ENCODE measurements at regions not wholly inside any gene's neighbourhood (a gene's known extent, or its start where the extent isn't known, plus 50 kb on each side); places are given as distances from the start of the nearest gene placed in this dataset.

DNA sequence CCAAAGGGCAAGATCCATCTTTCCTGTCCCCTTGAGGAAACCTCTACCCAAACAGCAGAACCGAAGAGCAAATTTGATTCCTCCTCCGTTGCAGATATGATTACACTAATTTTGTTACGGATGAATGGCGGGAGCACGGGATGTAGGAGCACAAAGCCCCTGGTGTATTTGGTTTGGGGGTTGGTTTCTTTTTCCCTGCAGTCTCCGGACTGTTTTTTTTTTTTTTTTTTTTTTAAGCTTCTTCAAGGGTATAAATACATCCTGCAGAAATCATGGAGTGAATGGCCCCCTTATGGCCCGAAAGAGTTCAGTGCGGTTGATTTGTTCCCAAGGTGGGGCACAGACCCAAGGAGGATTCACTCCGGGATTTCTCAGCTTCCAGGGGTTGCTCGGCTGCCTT lies 135.3 kb upstream of the SH3BP4 start:
- WGBS, 2 donors, result 58 to 62% methylated on average over 10 of the region's 10 CpGs
- no peak for TF ChIP-seq POLR2A (IDR thresholded peaks at IDR 0.05)
- TF ChIP-seq, protein P1, sequence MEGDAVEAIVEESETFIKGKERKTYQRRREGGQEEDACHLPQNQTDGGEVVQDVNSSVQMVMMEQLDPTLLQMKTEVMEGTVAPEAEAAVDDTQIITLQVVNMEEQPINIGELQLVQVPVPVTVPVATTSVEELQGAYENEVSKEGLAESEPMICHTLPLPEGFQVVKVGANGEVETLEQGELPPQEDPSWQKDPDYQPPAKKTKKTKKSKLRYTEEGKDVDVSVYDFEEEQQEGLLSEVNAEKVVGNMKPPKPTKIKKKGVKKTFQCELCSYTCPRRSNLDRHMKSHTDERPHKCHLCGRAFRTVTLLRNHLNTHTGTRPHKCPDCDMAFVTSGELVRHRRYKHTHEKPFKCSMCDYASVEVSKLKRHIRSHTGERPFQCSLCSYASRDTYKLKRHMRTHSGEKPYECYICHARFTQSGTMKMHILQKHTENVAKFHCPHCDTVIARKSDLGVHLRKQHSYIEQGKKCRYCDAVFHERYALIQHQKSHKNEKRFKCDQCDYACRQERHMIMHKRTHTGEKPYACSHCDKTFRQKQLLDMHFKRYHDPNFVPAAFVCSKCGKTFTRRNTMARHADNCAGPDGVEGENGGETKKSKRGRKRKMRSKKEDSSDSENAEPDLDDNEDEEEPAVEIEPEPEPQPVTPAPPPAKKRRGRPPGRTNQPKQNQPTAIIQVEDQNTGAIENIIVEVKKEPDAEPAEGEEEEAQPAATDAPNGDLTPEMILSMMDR (IDR thresholded peaks at IDR 0.05), result no peak
- H3K4me1 ChIP-seq, result no peaks in the 10 kb centered on the region
- H3K27me3 ChIP-seq, result no peaks in the 10 kb centered on the region
- no peak overlapping the region for H3K4me3 ChIP-seq
- no peaks in the 10 kb centered on the region for H3K9me3 ChIP-seq
- intact Hi-C loops (cut with DNase I; ENCODE audit: low total_unique reads), result no loop called here
- H3K27ac ChIP-seq, result no peak overlapping the region
- H3K36me3 ChIP-seq (ENCODE audit: low read depth, missing control alignments), result no peaks in the 10 kb centered on the region
- no peak for DNase-seq

- Histone ChIP-seq H3K27me3 (no peaks in the 10 kb centered on the region), H3K36me3 (ENCODE audit: low read depth, missing control alignments) (no peaks in the 10 kb centered on the region), H3K4me1 (no peaks in the 10 kb centered on the region), H3K9me3 (no peaks in the 10 kb centered on the region), H3K4me3 (no peak overlapping the region), H3K27ac (no peak overlapping the region)
- TF ChIP-seq, protein P1 (IDR thresholded peaks at IDR 0.05), result no peak
- no peak for TF ChIP-seq POLR2A (IDR thresholded peaks at IDR 0.05)
- DNase-seq, result no peak
- intact Hi-C loops (cut with DNase I; ENCODE audit: low total_unique reads), result no loop called here
- WGBS, 2 donors, result 47 to 60% methylated on average over 4 of the region's 4 CpGs
Measured at GRCh38 chr2:234816056-234816455, 135.8 kb upstream of the SH3BP4 start.

GRCh38 chr2:234814374-234814773 lies 137.4 kb upstream of the SH3BP4 start:
- Histone ChIP-seq H3K27ac (no peak overlapping the region), H3K9me3 (no peaks in the 10 kb centered on the region), H3K4me3 (no peak overlapping the region), H3K36me3 (ENCODE audit: low read depth, missing control alignments) (no peaks in the 10 kb centered on the region), H3K27me3 (no peaks in the 10 kb centered on the region), H3K4me1 (no peaks in the 10 kb centered on the region)
- TF ChIP-seq, protein P1 (IDR thresholded peaks at IDR 0.05), result no peak
- TF ChIP-seq POLR2A (IDR thresholded peaks at IDR 0.05), result no peak
- 71 to 88% methylated on average over 5 of the region's 5 CpGs for WGBS, 2 donors
- no peak for DNase-seq
- intact Hi-C loops (cut with DNase I; ENCODE audit: low total_unique reads), result no loop called here

DNA sequence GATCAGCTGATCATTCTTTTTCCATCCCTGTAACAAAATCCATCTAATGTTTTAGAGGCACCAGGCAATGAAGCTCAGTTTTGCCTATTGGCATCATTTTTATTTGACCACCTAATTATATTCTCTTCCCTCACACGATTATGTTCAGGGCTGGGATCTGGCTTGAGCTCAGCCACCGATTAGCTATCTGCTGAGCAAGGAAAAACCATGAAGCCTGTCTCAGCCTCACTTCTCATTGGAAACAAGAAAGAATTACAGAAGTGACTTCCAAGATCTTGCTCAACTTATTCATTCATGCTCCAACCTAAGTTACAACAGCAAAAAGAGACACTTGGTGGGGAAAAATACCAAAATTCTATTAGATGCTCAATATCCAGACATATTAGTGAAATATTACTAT lies 139.0 kb upstream of the SH3BP4 start:
- no peaks in the 10 kb centered on the region for H3K4me1 ChIP-seq
- no peaks in the 10 kb centered on the region for H3K27me3 ChIP-seq
- no peak for DNase-seq
- no peak overlapping the region for H3K4me3 ChIP-seq
- H3K36me3 ChIP-seq (ENCODE audit: low read depth, missing control alignments), result no peaks in the 10 kb centered on the region
- TF ChIP-seq, protein P1 (IDR thresholded peaks at IDR 0.05), result no peak
- TF ChIP-seq POLR2A (IDR thresholded peaks at IDR 0.05), result no peak
- no peaks in the 10 kb centered on the region for H3K9me3 ChIP-seq
- intact Hi-C loops (cut with DNase I; ENCODE audit: low total_unique reads), result no loop called here
- no peak overlapping the region for H3K27ac ChIP-seq
- WGBS, 2 donors, result 45 to 56% methylated on average over 2 of the region's 2 CpGs

DNA sequence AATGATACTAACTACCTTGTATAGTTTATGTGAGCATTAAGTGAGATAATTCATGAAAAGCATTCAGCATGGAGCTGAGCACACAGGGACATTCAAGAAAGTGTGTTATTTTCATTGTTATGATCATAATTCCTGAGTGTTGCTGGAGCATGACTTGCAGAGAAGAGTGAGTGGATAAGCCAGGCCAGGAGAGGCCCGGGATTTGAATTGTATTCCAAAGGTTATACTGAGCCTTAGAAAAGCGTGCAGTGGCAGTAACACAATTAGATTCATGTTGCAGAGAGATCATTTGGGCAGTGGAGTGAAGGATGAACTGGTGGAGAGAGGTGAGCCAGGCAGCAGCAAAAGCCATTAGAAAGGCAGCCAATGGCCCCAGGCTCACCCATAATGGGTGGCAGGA lies 142.9 kb upstream of the SH3BP4 start:
- Histone ChIP-seq H3K4me1 (no peaks in the 10 kb centered on the region), H3K4me3 (no peak overlapping the region), H3K27me3 (no peaks in the 10 kb centered on the region), H3K27ac (no peak overlapping the region), H3K36me3 (ENCODE audit: low read depth, missing control alignments) (no peaks in the 10 kb centered on the region), H3K9me3 (no peaks in the 10 kb centered on the region)
- no peak for DNase-seq
- TF ChIP-seq, protein P1 (IDR thresholded peaks at IDR 0.05), result no peak
- TF ChIP-seq POLR2A (IDR thresholded peaks at IDR 0.05), result no peak
- WGBS, 2 donors, result 54 to 91% methylated on average over 2 of the region's 2 CpGs
- intact Hi-C loops (cut with DNase I; ENCODE audit: low total_unique reads), result no loop called here
